ENCODE measurements at regions not wholly inside any gene's neighbourhood (a gene's known extent, or its start where the extent isn't known, plus 50 kb on each side); places are given as distances from the start of the nearest gene placed in this dataset.

DNA sequence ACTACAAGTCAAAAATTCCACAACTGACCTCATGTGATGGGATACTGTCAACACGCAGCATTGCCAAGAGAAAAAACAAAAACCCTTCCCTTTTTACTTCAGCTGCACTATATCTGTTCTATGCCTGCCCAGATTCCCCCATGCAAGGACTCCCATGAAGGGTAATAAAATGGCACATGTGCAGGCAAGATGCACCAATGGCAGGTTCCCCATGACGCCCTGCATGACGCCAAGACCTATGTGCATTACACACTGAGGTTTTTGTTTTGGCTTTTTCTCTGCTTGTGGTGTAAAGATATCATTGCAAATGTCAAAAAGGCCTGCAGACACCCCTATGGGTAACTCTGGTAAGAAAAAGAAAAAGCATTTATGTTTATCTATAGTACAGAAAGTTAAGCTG lies 403.4 kb downstream of the HDGFL1 start:
- TF ChIP-seq, protein P1, sequence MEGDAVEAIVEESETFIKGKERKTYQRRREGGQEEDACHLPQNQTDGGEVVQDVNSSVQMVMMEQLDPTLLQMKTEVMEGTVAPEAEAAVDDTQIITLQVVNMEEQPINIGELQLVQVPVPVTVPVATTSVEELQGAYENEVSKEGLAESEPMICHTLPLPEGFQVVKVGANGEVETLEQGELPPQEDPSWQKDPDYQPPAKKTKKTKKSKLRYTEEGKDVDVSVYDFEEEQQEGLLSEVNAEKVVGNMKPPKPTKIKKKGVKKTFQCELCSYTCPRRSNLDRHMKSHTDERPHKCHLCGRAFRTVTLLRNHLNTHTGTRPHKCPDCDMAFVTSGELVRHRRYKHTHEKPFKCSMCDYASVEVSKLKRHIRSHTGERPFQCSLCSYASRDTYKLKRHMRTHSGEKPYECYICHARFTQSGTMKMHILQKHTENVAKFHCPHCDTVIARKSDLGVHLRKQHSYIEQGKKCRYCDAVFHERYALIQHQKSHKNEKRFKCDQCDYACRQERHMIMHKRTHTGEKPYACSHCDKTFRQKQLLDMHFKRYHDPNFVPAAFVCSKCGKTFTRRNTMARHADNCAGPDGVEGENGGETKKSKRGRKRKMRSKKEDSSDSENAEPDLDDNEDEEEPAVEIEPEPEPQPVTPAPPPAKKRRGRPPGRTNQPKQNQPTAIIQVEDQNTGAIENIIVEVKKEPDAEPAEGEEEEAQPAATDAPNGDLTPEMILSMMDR (IDR thresholded peaks at IDR 0.05): no peak
- TF ChIP-seq POLR2A (IDR thresholded peaks at IDR 0.05): no peak
